Activated CD8-positive, alpha-beta memory T cell treated with anti-CD3 and anti-CD28 coated beads, Interleukin-2, amount 50 U/mL, for 1 hour (primary cell): ENCODE measurements at regions not wholly inside any gene's neighbourhood (a gene's known extent, or its start where the extent isn't known, plus 50 kb on each side); places are given as distances from the start of the nearest gene placed in this dataset.
"Not testable (repeated sequence)": the region's sequence is repeated elsewhere in the genome, so short reads cannot be mapped to it uniquely, and the experiment has no call there.

Source experiments
- DNase-seq: peaks from one replicate; pipeline ENCODE4 v3.0.0-alpha.2; 2020; ENCODE audit errors: extremely low read depth

DNA sequence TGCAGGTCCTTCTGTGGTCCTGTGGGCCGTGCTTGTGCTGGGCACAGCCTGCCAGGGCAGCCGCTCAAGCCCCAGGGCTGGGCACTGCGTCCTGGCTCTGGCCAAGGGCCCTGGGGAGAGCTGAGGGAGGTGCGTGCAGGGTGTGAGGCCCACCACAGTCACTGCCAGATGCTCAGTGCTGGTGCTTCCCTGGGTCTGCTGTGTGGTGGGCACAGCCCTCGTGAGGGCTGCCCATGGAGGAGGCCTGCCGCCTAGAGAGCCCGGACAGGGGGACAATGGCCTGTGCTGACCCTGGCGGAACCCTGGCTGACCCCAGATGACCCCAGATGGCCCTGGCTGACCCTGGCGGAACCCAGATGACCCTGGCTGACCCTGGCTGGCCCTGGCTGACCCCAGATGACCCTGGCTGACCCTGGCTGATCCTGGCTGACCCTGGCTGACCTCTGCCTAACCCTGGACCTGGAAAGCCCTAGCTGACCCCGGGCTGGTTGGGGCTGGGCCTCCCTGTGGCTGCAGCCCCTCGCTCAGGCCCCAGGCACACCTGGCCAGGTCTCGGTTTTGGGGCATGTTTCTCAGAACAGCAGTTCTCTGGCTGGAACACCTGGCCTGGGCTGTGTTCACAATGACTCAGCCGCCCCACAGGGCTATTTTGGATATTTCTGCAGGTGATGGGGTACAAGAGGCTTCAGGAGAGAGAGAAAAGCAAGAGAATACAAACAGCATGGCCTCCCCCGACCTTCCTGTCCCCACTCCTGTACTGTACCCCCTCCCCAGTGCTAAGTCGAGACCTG is 55.4 kb downstream of the TMEM121 start:
- no peak for DNase-seq

GRCh38 chr14:105582639-105583038 is 56.3 kb downstream of the TMEM121 start:
- no peak for DNase-seq

DNA sequence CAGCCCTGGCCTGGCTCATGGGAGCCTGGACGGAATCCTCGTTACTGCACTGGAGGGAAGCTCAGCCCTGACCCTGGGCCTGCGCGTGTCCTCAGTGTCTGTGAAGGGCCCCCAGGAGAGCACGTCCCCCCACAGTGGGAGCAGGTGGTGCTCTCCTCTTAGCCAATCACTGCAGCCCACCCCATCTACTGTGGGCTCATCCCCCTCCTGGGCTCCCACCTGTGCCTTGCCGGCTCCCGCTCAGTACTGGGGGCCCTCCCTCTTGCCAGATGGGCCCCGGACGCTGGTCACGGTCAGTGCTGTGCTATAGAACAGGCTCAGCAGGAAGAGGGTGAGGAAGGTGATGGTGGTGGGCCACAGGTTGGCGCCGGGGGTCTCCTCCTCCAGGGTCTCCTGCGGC is 57.5 kb downstream of the TMEM121 start:
- not testable (repeated sequence) for DNase-seq

- not testable (repeated sequence) for DNase-seq
Measured at GRCh38 chr14:105585290-105585689, 58.9 kb downstream of the TMEM121 start.

- not testable (repeated sequence) for DNase-seq
Measured at GRCh38 chr14:105585722-105586121, 59.3 kb downstream of the TMEM121 start.

GRCh38 chr14:105586144-105586872 is 59.9 kb downstream of the TMEM121 start:
- DNase-seq: not testable (repeated sequence)

- not testable (repeated sequence) for DNase-seq
Measured at GRCh38 chr14:105587034-105587433, 60.7 kb downstream of the TMEM121 start.

DNA sequence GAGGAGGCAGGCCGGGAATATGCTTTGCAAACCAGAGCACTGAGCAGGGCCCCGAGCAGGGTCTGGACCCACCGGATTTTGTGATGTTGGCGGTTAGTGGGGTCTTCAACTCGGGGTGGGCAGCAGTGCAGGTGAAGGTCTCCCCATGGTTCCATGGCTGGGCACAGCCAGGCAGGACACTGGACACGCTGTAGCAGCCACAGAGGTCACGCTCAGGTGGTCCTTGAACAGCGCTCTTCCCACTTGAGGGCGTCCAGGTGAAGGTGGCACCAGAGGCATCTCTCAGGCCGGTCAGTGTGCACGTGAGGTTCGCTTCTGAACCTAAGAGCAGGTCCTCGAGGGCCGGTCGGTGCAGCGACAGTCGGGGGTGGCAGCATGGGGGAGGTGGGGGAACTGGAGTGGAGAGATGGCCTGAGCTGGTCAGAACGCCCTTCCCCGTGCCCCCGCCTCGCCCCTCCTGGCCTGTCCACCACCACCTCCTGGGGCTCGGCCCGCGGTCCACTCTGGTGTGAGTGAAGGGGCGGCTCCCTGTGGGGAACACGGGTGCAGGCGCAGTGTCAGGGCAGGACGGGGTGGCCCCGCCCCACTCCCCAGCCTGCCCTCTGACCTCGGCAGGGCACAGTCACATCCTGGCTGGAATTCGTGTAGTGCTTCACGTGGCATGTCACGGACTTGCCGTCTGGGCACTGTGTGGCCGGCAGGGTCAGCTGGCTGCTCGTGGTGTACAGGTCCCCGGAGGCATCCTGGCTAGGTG is 61.3 kb downstream of the TMEM121 start:
- DNase-seq: not testable (repeated sequence)

GRCh38 chr14:105588236-105588860 is 62.0 kb downstream of the TMEM121 start:
- no peak for DNase-seq

GRCh38 chr14:105589161-105589925 is 63.0 kb downstream of the TMEM121 start:
- no peak for DNase-seq

GRCh38 chr14:105589926-105590185 is 63.5 kb downstream of the TMEM121 start:
- DNase-seq: not testable (repeated sequence)

- no peak for DNase-seq
Measured at GRCh38 chr14:105591052-105591451, 64.7 kb downstream of the TMEM121 start.

DNA sequence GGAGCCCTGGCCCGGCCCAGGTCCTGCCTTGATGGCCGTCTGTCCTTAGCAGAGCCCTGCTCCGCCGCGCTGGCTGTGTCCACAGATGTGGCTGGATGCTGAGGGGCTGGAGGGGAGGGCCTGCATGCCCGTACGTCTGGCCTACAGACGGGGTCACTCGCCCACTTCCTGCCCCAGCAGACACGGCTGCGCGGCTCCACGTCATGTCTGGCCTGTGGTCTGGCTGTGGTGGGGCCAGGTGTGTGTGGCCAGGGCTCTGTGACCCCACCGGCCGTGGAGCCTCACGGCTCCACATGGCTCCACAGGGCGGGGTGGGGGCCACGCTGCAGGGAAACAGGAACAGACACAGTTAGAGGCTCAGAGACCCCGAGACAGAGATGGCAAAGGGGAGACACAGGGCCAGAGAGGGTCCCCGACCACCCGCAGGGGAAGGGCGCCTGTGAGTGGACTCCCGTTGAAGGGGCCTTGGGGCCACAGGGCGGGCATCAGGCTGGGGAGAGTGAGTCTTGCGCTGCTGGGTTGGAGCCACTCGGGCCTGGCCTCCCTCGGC is 65.5 kb downstream of the TMEM121 start:
- DNase-seq: not testable (repeated sequence)

- DNase-seq: not testable (repeated sequence)
Measured at GRCh38 chr14:105592646-105593045, 66.3 kb downstream of the TMEM121 start.

GRCh38 chr14:105595346-105595745 is 69.0 kb downstream of the TMEM121 start:
- DNase-seq: not testable (repeated sequence)

DNA sequence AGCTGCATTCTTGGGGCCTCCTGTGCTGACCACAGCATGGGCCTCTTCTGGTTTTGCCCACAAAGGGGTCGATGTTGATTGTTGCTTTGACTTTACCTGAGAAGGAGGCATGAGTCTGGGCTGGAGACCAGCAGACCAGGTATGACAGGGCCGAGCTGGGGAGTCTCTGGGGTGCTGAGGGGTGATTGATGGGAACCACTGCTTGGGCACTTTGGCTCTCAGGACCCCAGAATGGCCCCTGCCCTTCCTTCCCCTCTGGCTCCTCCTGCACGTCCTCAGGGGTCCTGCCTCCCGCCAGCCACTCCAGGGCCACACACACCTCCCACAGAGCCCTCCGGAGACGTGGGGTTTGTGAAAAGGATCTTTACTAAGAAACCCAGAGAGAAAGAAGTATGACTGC is 70.0 kb downstream of the TMEM121 start:
- not testable (repeated sequence) for DNase-seq

GRCh38 chr14:105598040-105598763 is 71.8 kb downstream of the TMEM121 start:
- DNase-seq: not testable (repeated sequence)

DNA sequence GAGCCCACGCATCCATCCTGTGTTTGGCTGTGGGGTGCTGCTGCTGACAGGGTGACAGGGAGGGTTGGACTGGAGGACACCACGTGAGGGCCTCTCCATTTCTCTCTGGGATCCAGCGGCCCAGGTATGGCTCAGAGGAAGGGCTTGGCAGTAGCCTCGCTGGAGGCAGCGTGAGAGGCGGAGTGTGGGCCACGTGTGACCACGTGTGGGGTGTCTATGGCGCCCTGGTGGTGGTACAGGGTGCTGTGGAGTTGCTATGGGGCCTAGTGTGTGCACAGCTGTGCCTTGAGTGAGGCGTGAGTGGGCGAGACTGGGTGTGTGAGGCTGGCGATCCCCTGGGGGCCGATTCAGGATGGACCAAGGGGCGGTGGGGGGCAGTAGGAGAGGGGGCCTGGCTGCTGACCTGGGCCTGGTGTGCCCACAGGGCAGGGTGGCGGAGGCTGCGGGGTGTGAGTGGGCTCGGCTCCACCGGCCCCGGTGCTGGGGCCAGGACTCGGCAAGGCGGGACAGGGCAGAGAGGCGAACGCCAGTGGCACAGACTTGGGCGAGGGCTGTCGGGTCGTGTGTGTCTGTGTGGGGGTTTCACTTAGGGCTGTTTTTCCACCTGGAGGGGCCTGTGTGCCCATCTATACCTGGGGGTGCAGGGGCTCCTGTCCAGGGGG is 72.7 kb downstream of the TMEM121 start:
- DNase-seq: not testable (repeated sequence)

DNA sequence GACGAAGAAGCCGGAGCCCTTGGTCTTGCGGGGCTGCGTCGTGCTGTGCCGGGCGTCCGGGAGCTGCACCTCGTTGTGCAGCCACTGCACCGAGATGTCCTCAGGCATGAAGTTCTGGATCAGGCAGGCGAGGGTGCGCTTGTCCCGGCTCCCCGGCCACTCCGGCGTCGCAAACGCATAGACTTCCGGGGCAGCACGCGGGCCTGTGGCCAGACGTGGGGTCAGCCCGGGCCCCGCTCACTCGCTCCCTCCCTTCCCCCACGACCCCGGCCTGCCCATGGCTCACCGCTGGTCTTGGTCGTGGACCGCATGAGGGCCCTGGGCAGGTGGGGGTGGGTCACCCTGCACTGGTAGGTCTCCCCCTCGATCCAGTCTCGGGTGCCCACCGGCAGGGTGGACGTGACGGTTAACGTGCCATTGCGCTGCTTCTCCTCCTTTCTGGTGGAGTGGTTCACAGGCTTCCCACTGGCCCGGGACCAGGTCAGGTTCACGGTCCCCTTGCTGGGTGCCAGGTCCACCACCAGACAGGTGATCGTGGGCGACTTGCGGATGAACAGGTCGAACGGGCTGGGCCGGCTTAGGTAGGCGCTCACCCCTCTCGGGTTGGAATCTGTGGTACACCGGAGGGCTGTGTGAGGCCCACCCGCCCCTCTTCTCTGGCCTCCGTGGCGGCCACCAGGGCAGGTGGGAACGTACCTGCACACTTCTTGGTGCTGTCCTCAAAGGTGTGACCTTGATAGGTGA is 74.0 kb downstream of the TMEM121 start:
- DNase-seq: not testable (repeated sequence)
